HG03520 (cell line): ENCODE measurements at regions not wholly inside any gene's neighbourhood (a gene's known extent, or its start where the extent isn't known, plus 50 kb on each side); places are given as distances from the start of the nearest gene placed in this dataset.
"Not testable (repeated sequence)": the region's sequence is repeated elsewhere in the genome, so short reads cannot be mapped to it uniquely, and the experiment has no call there.

Experiments used
- ATAC-seq: cut with Tn5 transposase; IDR thresholded peaks from one replicate; pipeline ENCODE4 v1.9.1; 2021; ENCODE audit warnings: mild to moderate bottlenecking, moderate library complexity; ENCODE audit not compliant: unreplicated experiment

- no peak for ATAC-seq
These were observed 198.3 kb upstream of the STAC start for GRCh38 chr3:36182024-36182423.

- ATAC-seq, result not testable (repeated sequence)
These were observed 193.1 kb upstream of the STAC start for GRCh38 chr3:36187197-36187596.

DNA sequence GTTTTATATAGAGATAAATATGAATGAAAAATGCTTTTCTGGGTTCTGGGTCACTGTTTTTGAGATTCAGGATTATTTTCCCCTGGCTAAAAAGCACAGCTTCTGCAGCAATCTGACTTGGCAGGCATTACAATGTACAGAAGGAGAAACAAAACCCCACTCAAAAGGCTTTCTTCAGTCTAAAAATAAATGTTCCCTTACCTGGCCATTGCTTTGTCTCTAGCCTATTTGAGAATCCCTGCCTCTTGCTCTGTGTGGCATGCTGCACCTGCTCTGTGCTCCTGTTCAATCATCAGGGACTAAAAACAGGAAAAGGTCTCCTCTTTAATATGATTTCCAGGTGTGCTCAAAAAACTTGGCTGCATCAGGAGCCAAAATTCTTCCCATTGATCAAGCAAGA lies 187.4 kb upstream of the STAC start:
- ATAC-seq, result no peak

GRCh38 chr3:36193448-36193847 lies 186.9 kb upstream of the STAC start:
- ATAC-seq, result no peak

- no peak for ATAC-seq
These were observed 184.2 kb upstream of the STAC start for GRCh38 chr3:36196058-36196457.

GRCh38 chr3:36197151-36197550 lies 183.2 kb upstream of the STAC start:
- ATAC-seq, result no peak

DNA sequence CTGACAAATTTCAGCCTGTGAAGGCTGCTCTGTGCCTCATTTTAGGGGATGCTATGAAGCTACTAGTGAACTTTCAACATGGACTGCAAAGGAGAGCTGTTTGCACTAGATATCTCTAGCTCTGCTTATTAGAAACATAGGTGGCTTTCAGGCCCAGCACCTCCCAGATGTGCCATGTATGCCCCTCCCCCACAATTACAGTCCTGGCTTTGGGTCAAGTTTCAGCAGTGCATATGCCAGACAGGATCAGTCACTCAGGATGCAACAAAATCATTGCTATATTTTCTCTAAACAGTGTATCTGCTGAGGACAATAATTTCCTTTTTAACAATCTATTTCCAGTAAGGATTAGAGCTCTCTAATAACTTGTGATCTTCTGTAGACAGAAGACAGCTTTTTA lies 178.8 kb upstream of the STAC start:
- no peak for ATAC-seq

GRCh38 chr3:36206956-36207580 lies 173.2 kb upstream of the STAC start:
- ATAC-seq, result no peak

DNA sequence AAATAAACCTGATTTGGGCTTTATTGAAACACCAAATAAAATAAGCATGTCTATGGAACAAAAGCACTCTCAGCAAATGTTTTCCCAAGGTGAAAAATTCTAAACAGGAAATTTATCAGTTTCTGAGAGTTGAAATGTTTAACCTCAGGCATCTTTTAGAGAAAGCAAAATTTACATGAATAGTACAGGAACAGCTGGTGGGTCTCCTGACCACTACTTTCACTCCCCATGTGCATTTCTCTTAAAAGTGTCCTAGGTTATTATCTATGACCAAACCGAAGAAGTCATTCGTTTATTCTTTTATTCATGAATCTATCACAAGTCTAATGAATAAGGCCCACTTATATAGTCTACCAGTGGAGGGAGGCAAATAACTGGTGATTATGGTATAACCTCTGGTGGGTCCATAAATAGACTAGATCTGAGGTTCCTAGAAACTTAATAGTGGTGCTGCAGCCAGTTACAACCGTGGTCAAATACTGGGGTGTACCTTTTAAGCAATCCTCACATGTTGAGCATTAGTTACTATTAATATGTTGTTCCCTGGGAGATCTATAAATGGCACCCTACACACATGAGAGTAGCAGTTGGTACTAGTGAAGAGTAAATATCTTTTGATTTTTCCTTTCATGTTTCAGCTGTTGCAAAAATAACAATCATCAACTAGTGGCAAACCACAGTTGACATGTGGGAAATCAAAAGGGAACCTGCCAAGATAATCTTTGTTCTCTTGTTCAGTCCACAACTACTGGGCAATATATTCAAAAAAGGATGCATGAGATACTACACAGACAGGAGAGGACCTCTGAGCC lies 169.3 kb upstream of the STAC start:
- no peak for ATAC-seq

GRCh38 chr3:36211652-36211999 lies 168.7 kb upstream of the STAC start:
- no peak for ATAC-seq

DNA sequence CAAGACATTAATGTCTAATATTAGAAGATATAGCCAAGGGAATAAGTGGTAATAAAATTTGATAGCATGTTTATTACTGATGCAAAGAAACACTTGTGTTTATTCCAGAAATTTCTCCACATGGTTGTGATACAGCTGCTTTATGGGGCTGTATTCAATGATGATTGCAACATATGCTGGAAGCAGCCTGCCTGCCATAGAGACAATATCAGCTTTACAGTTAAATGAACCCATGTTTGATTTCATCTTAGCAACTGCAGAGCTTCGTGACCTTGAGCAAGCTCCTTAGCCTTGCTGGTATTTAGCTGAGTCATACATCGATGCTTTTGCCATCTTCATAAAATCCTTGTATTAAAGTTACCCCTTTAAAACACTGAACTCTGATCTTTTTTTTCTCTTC lies 168.1 kb upstream of the STAC start:
- no peak for ATAC-seq

- ATAC-seq, result no peak
These were observed 165.8 kb upstream of the STAC start for GRCh38 chr3:36214460-36214859.

GRCh38 chr3:36215241-36215640 lies 165.1 kb upstream of the STAC start:
- ATAC-seq, result no peak

- no peak for ATAC-seq
These were observed 160.9 kb upstream of the STAC start for GRCh38 chr3:36219398-36219797.

GRCh38 chr3:36220173-36220572 lies 160.1 kb upstream of the STAC start:
- ATAC-seq, result no peak

- no peak for ATAC-seq
These were observed 158.3 kb upstream of the STAC start for GRCh38 chr3:36221975-36222374.

DNA sequence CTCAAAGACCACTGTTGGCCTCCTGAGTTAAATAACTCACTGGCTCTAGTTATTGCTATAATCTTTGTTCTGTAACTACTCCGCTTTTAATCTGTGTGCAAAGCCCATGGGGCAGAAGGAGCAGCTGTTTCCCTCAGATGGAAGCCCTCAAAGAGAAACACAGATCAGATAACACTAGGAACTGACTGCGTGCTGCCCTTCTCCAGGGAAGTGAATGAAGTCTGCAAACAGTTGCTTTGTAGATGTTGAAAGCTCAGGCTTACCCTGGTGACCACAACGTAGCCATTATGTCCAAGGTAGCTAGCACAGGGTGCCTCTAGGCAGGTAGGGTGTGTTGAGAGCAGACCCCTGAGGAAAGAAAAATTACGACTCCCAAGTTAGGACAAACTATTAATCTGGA lies 152.3 kb upstream of the STAC start:
- ATAC-seq, result no peak

- ATAC-seq, result no peak
These were observed 150.8 kb upstream of the STAC start for GRCh38 chr3:36229496-36229895.

GRCh38 chr3:36232797-36233489 lies 147.4 kb upstream of the STAC start:
- no peak for ATAC-seq

DNA sequence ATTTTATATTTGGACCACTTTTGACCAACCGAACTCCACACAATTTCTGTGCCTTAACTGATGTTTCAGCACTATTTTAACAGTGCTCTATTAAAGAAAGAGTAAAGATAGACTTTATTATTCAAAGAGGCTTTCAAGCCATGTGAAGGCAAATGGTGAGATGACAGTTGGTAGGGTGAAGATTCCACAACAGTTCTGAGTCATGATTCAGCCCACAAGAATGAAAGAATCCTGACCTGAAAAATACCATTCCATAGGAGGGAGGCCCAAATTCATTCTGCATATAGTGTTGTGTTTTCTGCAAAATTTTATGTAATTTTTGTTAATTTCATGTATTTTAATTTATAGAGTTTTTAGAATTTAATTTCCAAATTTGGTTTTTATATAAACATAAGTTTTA lies 135.6 kb upstream of the STAC start:
- ATAC-seq, result no peak

DNA sequence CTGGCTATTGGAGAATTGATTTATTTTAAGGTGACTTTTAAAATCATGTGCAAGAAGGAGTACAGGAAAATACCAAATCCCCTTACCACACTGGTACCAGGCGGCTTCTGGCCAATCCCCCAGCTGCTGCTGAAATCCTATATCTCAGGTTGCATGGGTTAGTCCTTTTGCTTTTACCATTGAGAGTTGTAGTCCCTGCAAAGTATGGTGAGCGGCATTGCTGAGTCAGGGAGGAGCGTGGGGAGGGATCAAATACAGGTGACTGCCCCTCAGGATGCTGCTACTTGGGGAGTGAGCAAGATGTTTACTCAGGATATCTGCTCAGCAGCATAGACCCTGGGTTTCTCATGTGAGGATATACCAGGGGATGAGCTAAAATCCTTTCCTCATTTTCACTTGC lies 131.9 kb upstream of the STAC start:
- no peak for ATAC-seq

DNA sequence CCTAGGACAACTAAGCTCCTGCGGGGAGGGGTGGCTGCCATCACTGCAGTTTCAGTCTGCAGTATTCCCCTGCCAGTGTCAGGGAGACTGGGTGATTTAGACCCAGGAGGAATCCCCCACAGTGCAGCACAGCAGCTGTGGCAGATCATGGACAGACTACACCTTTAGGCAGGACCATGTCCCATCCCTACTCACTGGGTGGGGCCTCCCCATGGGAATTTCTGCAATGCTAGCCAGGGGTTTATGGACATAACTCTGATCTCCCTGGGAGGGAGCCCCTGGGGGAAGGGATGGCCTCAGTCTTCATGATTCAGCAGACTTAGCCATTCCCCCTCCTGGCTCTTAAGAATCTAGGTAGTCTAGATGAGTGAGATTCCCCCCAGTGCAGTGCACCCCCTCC lies 130.1 kb upstream of the STAC start:
- no peak for ATAC-seq
